CD4-positive, alpha-beta T cell treated with Interleukin-2 at 100 ng/mL for 4 hours (primary cell): ENCODE measurements at regions not wholly inside any gene's neighbourhood (a gene's known extent, or its start where the extent isn't known, plus 50 kb on each side); places are given as distances from the start of the nearest gene placed in this dataset.
"Not testable (repeated sequence)": the region's sequence is repeated elsewhere in the genome, so short reads cannot be mapped to it uniquely, and the experiment has no call there.

ENCODE experiments used
- DNase-seq: peaks from one replicate; pipeline ENCODE4 v3.0.0-alpha.2; 2020; ENCODE audit warnings: low spot score

- DNase-seq = no peak
Observed at GRCh38 chr7:149682038-149682437, 91.3 kb downstream of the ZNF467 start.

GRCh38 chr7:149681274-149681673 is 92.1 kb downstream of the ZNF467 start:
- no peak for DNase-seq

- no peak for DNase-seq
Observed at GRCh38 chr7:149680331-149681025, 92.9 kb downstream of the ZNF467 start.

GRCh38 chr7:149674728-149675385 is 98.5 kb downstream of the ZNF467 start:
- DNase-seq = not testable (repeated sequence)

DNA sequence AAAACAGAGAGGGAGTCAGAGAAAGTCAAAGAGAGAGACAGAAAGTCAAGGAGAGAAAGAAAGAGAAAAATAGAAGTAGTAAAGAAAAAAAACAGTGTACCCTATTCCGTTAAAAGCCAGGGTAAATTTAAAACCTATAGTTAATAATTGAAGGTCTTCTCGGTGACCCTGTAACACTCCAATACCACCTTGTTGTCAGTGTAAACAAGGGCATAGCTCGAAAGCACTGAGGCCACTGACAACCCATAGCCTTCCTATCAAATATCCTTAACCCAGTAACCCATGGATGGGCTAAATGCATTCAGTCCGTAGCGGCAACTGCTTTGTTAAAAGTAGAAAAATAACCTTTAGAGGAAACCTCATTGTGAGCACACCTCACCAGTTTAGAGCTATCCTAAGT is 100.4 kb downstream of the ZNF467 start:
- no peak for DNase-seq

- no peak for DNase-seq
Observed at GRCh38 chr7:149670288-149670687, 103.1 kb downstream of the ZNF467 start.

GRCh38 chr7:149669121-149669818 is 104.1 kb downstream of the ZNF467 start:
- peak; percentile 12 for DNase-seq

DNA sequence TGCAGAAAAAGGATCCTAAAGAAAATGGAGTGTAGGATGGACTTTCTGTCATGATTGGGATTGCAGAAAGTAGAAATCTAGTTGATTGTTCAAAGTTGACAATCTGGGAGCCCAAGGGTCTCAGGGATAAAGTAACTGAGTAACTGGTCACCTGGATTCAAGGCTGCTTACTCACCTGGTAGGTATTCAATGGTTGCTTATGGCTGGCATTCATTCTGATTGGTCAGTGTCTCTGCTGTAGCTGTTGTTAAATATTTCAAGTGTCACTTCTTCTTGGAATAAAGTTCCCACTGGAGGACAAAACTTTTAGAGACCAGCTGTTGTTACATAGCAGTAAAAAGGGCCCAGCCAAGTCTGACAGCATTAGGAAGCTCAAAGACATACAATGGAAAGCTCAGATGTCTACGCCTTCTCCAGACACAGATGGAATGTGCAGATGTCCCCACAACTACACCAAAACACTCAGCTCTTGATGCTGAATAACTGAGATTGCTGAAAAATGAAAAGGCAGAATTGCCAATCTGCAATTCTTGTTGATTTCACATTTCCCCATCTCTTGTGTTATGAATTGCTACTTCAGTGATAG is 106.9 kb downstream of the ZNF467 start:
- DNase-seq = no peak

- not testable (repeated sequence) for DNase-seq
Observed at GRCh38 chr7:149665618-149666017, 107.8 kb downstream of the ZNF467 start.

DNA sequence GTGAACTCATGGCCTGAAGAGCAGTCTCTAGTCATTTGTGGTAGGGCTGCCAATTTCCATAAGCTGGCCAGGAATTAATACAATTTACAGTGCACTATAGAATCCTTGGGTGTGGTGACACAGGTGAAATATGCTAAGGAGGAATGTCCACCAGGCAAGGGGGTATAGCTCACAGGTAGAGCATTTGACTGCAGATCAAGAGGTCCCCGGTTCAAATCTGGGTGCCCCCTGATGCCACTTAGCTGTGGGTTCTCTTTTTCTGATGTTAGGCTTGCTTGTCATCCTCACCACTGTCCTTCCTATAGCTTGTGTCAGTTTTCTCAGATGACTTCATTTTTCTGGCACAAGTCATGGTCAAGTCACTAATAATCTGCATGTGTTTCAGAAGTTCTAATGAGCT is 108.7 kb downstream of the ZNF467 start:
- DNase-seq = no peak

DNA sequence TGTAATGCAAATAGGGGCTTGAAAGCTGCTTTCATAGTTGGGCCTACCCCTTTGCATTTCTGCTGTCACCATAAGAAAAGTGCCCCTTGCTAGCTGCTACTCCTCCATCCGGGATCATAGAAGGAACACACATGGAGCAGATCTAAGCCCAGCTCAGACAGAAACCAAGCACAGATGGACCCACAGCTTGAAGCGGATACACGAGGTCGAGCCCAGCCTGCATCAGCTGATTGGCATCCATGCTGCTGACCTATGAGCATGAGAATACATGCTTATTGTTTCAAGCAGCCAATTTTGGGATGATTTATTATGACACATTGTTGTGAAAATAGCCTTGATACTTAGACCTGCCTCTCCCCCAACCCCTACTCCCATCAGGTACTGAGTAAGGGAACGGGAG is 109.2 kb downstream of the ZNF467 start:
- no peak for DNase-seq

DNA sequence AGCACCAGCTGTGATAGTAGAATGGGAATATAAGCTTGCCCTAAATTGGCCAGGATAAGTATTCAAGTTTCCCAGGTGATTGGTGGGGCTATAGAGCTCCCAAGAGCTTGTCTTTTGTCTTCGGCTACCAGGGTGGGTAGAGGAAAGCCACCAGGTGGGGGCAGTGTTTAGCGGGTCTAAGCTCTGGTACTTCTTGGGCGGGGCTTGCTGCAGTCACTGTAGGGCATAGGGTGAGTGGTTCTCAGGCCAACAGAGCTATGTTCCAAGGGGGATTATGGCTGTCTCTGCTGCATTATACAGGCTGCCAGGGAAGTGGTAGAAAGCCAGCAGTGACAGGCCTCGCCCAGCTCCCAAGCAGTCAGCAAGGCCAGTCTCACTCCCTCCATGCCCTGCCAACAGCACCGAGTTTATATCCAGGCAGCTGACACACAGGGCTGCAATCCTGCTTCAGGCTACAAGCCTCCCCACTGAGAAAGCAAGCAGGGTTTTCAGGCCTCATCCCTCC is 110.7 kb downstream of the ZNF467 start:
- DNase-seq = peak; percentile 55

DNA sequence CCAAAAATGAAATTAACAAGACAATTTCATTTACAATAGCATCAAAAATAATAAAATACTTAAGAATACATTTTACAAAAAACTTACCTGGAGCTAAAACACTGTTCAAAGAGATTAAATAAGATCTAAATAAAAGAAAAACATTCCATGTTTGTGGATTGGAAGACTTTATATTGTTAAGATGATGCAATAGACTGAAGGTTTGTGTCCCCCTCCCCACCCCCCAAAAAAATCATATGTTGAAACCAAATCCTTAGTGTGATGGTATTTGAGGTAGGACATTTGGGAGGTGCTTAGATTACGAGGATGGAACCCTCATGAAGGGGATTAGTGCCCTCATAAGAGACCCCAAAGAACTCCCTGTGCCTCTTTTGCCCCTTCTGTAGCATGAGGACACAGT is 117.6 kb downstream of the ZNF467 start:
- no peak for DNase-seq

DNA sequence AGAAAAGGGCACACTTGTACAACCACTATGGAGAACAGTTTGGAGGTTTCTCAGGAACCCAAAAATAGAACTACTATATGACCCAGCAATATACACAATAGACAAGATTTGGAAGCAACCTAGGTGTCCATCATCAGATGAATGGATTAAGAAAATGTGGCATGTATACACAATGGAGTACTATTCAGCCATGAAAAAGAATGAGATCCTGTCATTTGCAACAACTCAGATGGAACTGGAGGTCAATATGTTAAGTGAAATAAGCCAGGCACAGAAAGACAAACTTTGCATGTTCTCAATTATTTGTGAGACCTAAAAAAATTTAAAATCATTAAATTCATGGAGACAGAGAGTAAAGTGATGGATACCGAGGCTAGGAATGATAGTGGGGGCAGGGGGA is 118.8 kb downstream of the ZNF467 start:
- DNase-seq = no peak

- not testable (repeated sequence) for DNase-seq
Observed at GRCh38 chr7:149650190-149650589, 123.2 kb downstream of the ZNF467 start.

- DNase-seq = no peak
Observed at GRCh38 chr7:149644754-149645153, 128.6 kb downstream of the ZNF467 start.

GRCh38 chr7:149642589-149642988 is 130.8 kb downstream of the ZNF467 start:
- DNase-seq = no peak

- no peak for DNase-seq
Observed at GRCh38 chr7:149638566-149639320, 134.6 kb downstream of the ZNF467 start.

- no peak for DNase-seq
Observed at GRCh38 chr7:149637911-149638565, 135.3 kb downstream of the ZNF467 start.

DNA sequence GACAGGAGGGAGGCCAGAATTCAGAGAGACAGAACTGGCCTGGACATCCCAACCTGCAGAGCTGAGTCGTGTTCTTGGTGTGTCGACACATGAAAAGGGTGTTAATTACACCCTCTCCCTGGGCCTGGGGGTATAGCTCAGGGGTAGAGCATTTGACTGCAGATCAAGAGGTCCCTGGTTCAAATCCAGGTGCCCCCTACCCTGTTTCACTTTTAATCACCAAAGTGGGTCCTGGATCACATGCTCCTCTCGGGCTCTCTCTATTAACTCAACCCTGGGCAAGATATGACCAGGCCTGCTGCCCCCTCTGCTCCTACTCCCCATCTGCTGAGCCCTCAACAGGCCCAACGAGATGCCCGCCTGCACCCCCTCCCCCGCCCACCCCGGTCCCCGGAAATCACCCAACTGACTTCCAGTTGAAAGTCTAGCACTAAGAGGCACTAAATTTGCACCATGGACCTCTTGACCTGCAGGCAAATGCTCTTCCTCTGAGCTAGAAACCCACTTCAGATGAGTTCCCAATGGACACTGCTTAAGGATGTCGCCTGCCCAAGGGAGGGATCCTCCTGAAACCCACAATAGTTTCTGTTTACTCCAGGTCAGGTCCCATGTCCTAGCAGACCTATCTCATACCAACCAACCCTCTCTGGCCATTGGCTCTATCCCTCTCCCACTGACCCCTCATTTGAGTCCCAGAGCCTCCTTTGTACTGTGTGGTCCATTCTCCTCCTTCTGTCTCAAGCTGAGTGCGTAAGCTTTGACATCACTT is 137.6 kb downstream of the ZNF467 start:
- no peak for DNase-seq
